ENCODE measurements at regions not wholly inside any gene's neighbourhood (a gene's known extent, or its start where the extent isn't known, plus 50 kb on each side); places are given as distances from the start of the nearest gene placed in this dataset.
A peak's percentile ranks its signal among the peaks of the same experiment; 100 is the strongest.

GRCh38 chr13:94778986-94779385 lies 66.6 kb upstream of the SOX21 start:
- no peak overlapping the region for H3K4me3 Mint-ChIP-seq (ENCODE audit: unreplicated experiment)
- Histone ChIP-seq H3K27ac (ENCODE audit: low read depth, low read length) (no peak overlapping the region), H3K4me1 (ENCODE audit: insufficient read depth, low read length) (no peaks in the 10 kb centered on the region), H3K9me3 (ENCODE audit: insufficient read depth, low read depth, low read length) (no peaks in the 10 kb centered on the region), H3K9ac (ENCODE audit: low read length) (no peak overlapping the region), H3K4me2 (ENCODE audit: low read length) (no peak overlapping the region), H2AFZ (ENCODE audit: low read depth, low read length) (no peak overlapping the region), H3K36me3 (ENCODE audit: insufficient read depth, low read length) (no peaks in the 10 kb centered on the region), H3K27me3 (ENCODE audit: insufficient read depth, low read length) (no peaks in the 10 kb centered on the region), H3K79me2 (ENCODE audit: insufficient read depth, low read length) (no peaks in the 10 kb centered on the region), H3K4me3 (ENCODE audit: insufficient read depth, low read depth, low read length) (no peak overlapping the region), H4K20me1 (ENCODE audit: insufficient read depth, low read length) (no peaks in the 10 kb centered on the region)
- no peak for FAIRE-seq
- H3K9me3 Mint-ChIP-seq (ENCODE audit: unreplicated experiment), result peaks cover 2% of the 10 kb centered on the region
- H3K4me1 Mint-ChIP-seq (ENCODE audit: low read depth, unreplicated experiment), result peaks cover 10% of the 10 kb centered on the region
- H3K36me3 Mint-ChIP-seq (ENCODE audit: low read depth, unreplicated experiment), result no peaks in the 10 kb centered on the region
- no peak for DNase-seq (ENCODE audit: low read depth)
- no peak for TF ChIP-seq CTCF (IDR thresholded peaks at IDR 0.05; ENCODE audit: insufficient read depth, low read depth, low read length)
- TF ChIP-seq EZH2 (IDR thresholded peaks at IDR 0.05; ENCODE audit: insufficient read depth, low read length), result no peak
- peaks cover 3% of the 10 kb centered on the region for H3K27me3 Mint-ChIP-seq (ENCODE audit: low read depth, unreplicated experiment)
- H3K27ac Mint-ChIP-seq (ENCODE audit: unreplicated experiment), result no peak overlapping the region

GRCh38 chr13:94778585-94778984 lies 66.2 kb upstream of the SOX21 start:
- Mint-ChIP-seq H3K27me3 (ENCODE audit: low read depth, unreplicated experiment) (peaks cover 3% of the 10 kb centered on the region), H3K36me3 (ENCODE audit: low read depth, unreplicated experiment) (no peaks in the 10 kb centered on the region), H3K4me3 (ENCODE audit: unreplicated experiment) (no peak overlapping the region), H3K9me3 (ENCODE audit: unreplicated experiment) (peaks cover 2% of the 10 kb centered on the region), H3K4me1 (ENCODE audit: low read depth, unreplicated experiment) (peaks cover 7% of the 10 kb centered on the region), H3K27ac (ENCODE audit: unreplicated experiment) (no peak overlapping the region)
- Histone ChIP-seq H3K4me1 (ENCODE audit: insufficient read depth, low read length) (no peaks in the 10 kb centered on the region), H3K79me2 (ENCODE audit: insufficient read depth, low read length) (no peaks in the 10 kb centered on the region), H3K27me3 (ENCODE audit: insufficient read depth, low read length) (no peaks in the 10 kb centered on the region), H4K20me1 (ENCODE audit: insufficient read depth, low read length) (no peaks in the 10 kb centered on the region), H3K4me2 (ENCODE audit: low read length) (no peak overlapping the region), H3K4me3 (ENCODE audit: insufficient read depth, low read depth, low read length) (no peak overlapping the region), H3K27ac (ENCODE audit: low read depth, low read length) (no peak overlapping the region), H3K9ac (ENCODE audit: low read length) (no peak overlapping the region), H3K36me3 (ENCODE audit: insufficient read depth, low read length) (no peaks in the 10 kb centered on the region), H3K9me3 (ENCODE audit: insufficient read depth, low read depth, low read length) (no peaks in the 10 kb centered on the region), H2AFZ (ENCODE audit: low read depth, low read length) (no peak overlapping the region)
- DNase-seq (ENCODE audit: low read depth), result no peak
- no peak for FAIRE-seq
- TF ChIP-seq CTCF (IDR thresholded peaks at IDR 0.05; ENCODE audit: insufficient read depth, low read depth, low read length), result no peak
- no peak for TF ChIP-seq EZH2 (IDR thresholded peaks at IDR 0.05; ENCODE audit: insufficient read depth, low read length)

- FAIRE-seq, result no peak
- peaks cover 3% of the 10 kb centered on the region for H3K27me3 Mint-ChIP-seq (ENCODE audit: low read depth, unreplicated experiment)
- H3K4me1 Mint-ChIP-seq (ENCODE audit: low read depth, unreplicated experiment), result peaks cover 4% of the 10 kb centered on the region
Measured at GRCh38 chr13:94776956-94777355, 64.6 kb upstream of the SOX21 start.

More at GRCh38 chr13:94776956-94777355, 64.6 kb upstream of the SOX21 start:
- no peaks in the 10 kb centered on the region for H3K36me3 ChIP-seq (ENCODE audit: insufficient read depth, low read length)
- no peak overlapping the region for H2AFZ ChIP-seq (ENCODE audit: low read depth, low read length)
- no peaks in the 10 kb centered on the region for H3K4me1 ChIP-seq (ENCODE audit: insufficient read depth, low read length)
- H3K9me3 ChIP-seq (ENCODE audit: insufficient read depth, low read depth, low read length), result no peaks in the 10 kb centered on the region
- Mint-ChIP-seq H3K4me3 (ENCODE audit: unreplicated experiment) (no peak overlapping the region), H3K36me3 (ENCODE audit: low read depth, unreplicated experiment) (no peaks in the 10 kb centered on the region), H3K9me3 (ENCODE audit: unreplicated experiment) (no peaks in the 10 kb centered on the region), H3K27ac (ENCODE audit: unreplicated experiment) (no peak overlapping the region)
- no peak overlapping the region for H3K4me3 ChIP-seq (ENCODE audit: insufficient read depth, low read depth, low read length)
- no peak overlapping the region for H3K4me2 ChIP-seq (ENCODE audit: low read length)
- TF ChIP-seq EZH2 (IDR thresholded peaks at IDR 0.05; ENCODE audit: insufficient read depth, low read length), result no peak
- TF ChIP-seq CTCF (IDR thresholded peaks at IDR 0.05; ENCODE audit: insufficient read depth, low read depth, low read length), result no peak
- DNase-seq (ENCODE audit: low read depth), result peak; percentile 27
- H3K9ac ChIP-seq (ENCODE audit: low read length), result no peak overlapping the region
- no peaks in the 10 kb centered on the region for H3K27me3 ChIP-seq (ENCODE audit: insufficient read depth, low read length)
- H3K79me2 ChIP-seq (ENCODE audit: insufficient read depth, low read length), result no peaks in the 10 kb centered on the region
- no peaks in the 10 kb centered on the region for H4K20me1 ChIP-seq (ENCODE audit: insufficient read depth, low read length)
- no peak overlapping the region for H3K27ac ChIP-seq (ENCODE audit: low read depth, low read length)
